Spleen (tissue), 11 donors: ENCODE measurements at regions not wholly inside any gene's neighbourhood (a gene's known extent, or its start where the extent isn't known, plus 50 kb on each side); places are given as distances from the start of the nearest gene placed in this dataset.

ENCODE experiments used
- DNase-seq: peaks from one replicate; pipeline ENCODE4 v3.0.0-alpha.2; 2020
- H3K27ac ChIP-seq, 8 donors: fragments of 200-600 bp; sonication (generic) in 7 of 8; 1 replicate in 4 of 8; 2 replicates in 4 of 8; pipeline versions ENCODE4 v1.5.0 to v1.8.0; 2016 to 2021; ENCODE audit warnings: inconsistent platforms in 4 of 8, mild to moderate bottlenecking in 4 of 8, moderate library complexity in 1 of 8
- H3K27me3 ChIP-seq, 7 donors: fragments of 200-600 bp; sonication (generic) in 6 of 7; replicated peaks in 1 of 7; 1 replicate in 4 of 7; 2 replicates in 3 of 7; pipeline versions ENCODE4 v1.5.0 to v1.8.0; 2016 to 2021; ENCODE audit warnings: inconsistent platforms in 3 of 7, mild to moderate bottlenecking in 1 of 7
- H3K36me3 ChIP-seq, 6 donors: fragments of 200-600 bp; sonication (generic) in 5 of 6; 1 replicate in 4 of 6; 2 replicates in 2 of 6; pipeline versions ENCODE4 v1.5.0 to v1.8.0; 2016 to 2021; ENCODE audit warnings: inconsistent platforms in 2 of 6
- H3K4me1 ChIP-seq, 6 donors: fragments of 200-600 bp; sonication (generic) in 5 of 6; 1 replicate in 3 of 6; 2 replicates in 3 of 6; pipeline versions ENCODE4 v1.5.0 to v1.8.0; 2016 to 2021; ENCODE audit warnings: inconsistent platforms in 3 of 6
- H3K4me3 ChIP-seq, 8 donors: fragments of 200-600 bp; sonication (generic) in 7 of 8; 1 replicate in 4 of 8; 2 replicates in 4 of 8; pipeline versions ENCODE4 v1.5.0 to v1.8.0; 2016 to 2021; ENCODE audit warnings: inconsistent platforms in 4 of 8, mild to moderate bottlenecking in 4 of 8, moderate library complexity in 2 of 8
- H3K9me3 ChIP-seq, 8 donors: fragments of 200-600 bp; sonication (generic) in 7 of 8; 1 replicate in 4 of 8; 2 replicates in 4 of 8; pipeline versions ENCODE4 v1.5.0 to v1.8.0; 2016 to 2021; ENCODE audit warnings: inconsistent platforms in 4 of 8
- CTCF ChIP-seq, 11 experiments: fragments of 200-600 bp in 7 of 11; fragments of 450-650 bp in 4 of 11; sonication (generic) in 4 of 11; IDR thresholded peaks in 8 of 11; conservative IDR thresholded peaks in 3 of 11; 1 replicate in 7 of 11; 2 replicates in 4 of 11; pipeline versions ENCODE4 v1.4.0 to v1.8.0; 2016 to 2021; ENCODE audit warnings: antibody characterized with exemption in 11 of 11, inconsistent platforms in 4 of 11, mild to moderate bottlenecking in 1 of 11
- POLR2A ChIP-seq, 3 donors: fragments of 450-650 bp; IDR thresholded peaks; one replicate each; pipeline ENCODE4 v1.5.1; 2017; ENCODE audit warnings: antibody characterized with exemption in 3 of 3, mild to moderate bottlenecking in 1 of 3
- POLR2AphosphoS5 ChIP-seq, 3 donors: sonication (generic); formaldehyde crosslinking; IDR thresholded peaks; one replicate each; pipeline ENCODE4 v1.5.1; 2017; ENCODE audit warnings: antibody characterized with exemption in 3 of 3
- WGBS, 5 donors: extraction: QIAGEN DNeasy Blood & Tissue Kit in 3 of 5; methylation state at CpG; one replicate each; pipeline versions ENCODE4 v1.1.5 to v1.1.7; 2013 to 2018; 5-methylcytosine and 5-hydroxymethylcytosine counted together
- intact Hi-C: fragments of 100-400 bp; cut with DNase I; formaldehyde crosslinking; loops from one replicate; pipeline ENCODE4 v1.15.0; 2023; ENCODE audit warnings: low total_unique reads
- donor health status: healthy with polysubstance abuse.
- donor health status: DM: no; HTN: no; CAD: no; lungs with moderate emphysema.
- donor health status: DM: no; HTN: no; CAD: no.
- donor health status: Bipolar disorder and iron deficiency.
- donor health status: healthy.
- donor health status: DM: no; HTN: no; CAD: no.
- donor health status: DM: yes; HTN: yes; CAD: no.

- Histone ChIP-seq H3K36me3 (no peaks in the 10 kb centered on the region), H3K9me3 (no peaks in the 10 kb centered on the region), H3K27me3 (no peaks in the 10 kb centered on the region), H3K4me3 (no peak overlapping the region), H3K27ac (peak overlapping the region in 5 of 8 donors; percentile 36 to 63 (median 43)), H3K4me1 (peaks cover 24 to 85% (median 52%) of the 10 kb centered on the region in 6 donors)
- 68 to 82% (median 73%) methylated on average over 6 to 7 of the region's 7 CpGs for WGBS, 5 donors
- intact Hi-C loops = no loop called here
- DNase-seq = no peak
- no peak for TF ChIP-seq CTCF (IDR thresholded peaks at IDR 0.05 in 8 of 11, conservative IDR thresholded peaks at IDR 0.05 in 3 of 11)
- TF ChIP-seq POLR2A (IDR thresholded peaks at IDR 0.05) = no peak
- TF ChIP-seq POLR2AphosphoS5 (IDR thresholded peaks at IDR 0.05) = no peak
These were observed 117.1 kb upstream of the NCOR2 start for GRCh38 chr12:124684496-124684895.

GRCh38 chr12:124683152-124684124 is 116.0 kb upstream of the NCOR2 start:
- WGBS, 5 donors = 83 to 88% (median 87%) methylated on average over 15 to 16 of the region's 16 CpGs
- Histone ChIP-seq H3K36me3 (no peaks in the 10 kb centered on the region), H3K9me3 (no peaks in the 10 kb centered on the region), H3K27me3 (no peaks in the 10 kb centered on the region), H3K27ac (no peak overlapping the region), H3K4me3 (no peak overlapping the region), H3K4me1 (peaks cover 20 to 87% (median 52%) of the 10 kb centered on the region in 6 donors)
- TF ChIP-seq POLR2AphosphoS5 (IDR thresholded peaks at IDR 0.05) = no peak
- no peak for TF ChIP-seq CTCF (IDR thresholded peaks at IDR 0.05 in 8 of 11, conservative IDR thresholded peaks at IDR 0.05 in 3 of 11)
- TF ChIP-seq POLR2A (IDR thresholded peaks at IDR 0.05) = no peak
- intact Hi-C loops = no loop called here
- DNase-seq = no peak

GRCh38 chr12:124682425-124683151 is 115.2 kb upstream of the NCOR2 start:
- H3K27ac ChIP-seq = peak overlapping the region in 1 of 8 donors; percentile 59
- no peak overlapping the region for H3K4me3 ChIP-seq
- no peaks in the 10 kb centered on the region for H3K36me3 ChIP-seq
- H3K4me1 ChIP-seq = peaks cover 13 to 87% (median 45%) of the 10 kb centered on the region in 6 donors
- H3K27me3 ChIP-seq = no peaks in the 10 kb centered on the region
- no peaks in the 10 kb centered on the region for H3K9me3 ChIP-seq
- TF ChIP-seq POLR2A (IDR thresholded peaks at IDR 0.05) (no peak), CTCF (IDR thresholded peaks at IDR 0.05 in 8 of 11, conservative IDR thresholded peaks at IDR 0.05 in 3 of 11) (no peak), POLR2AphosphoS5 (IDR thresholded peaks at IDR 0.05) (no peak)
- DNase-seq = no peak
- WGBS, 5 donors = 85 to 92% (median 88%) methylated on average over 17 of the region's 17 CpGs
- intact Hi-C loops = no loop called here
